IMR-90 (cell line): ENCODE measurements at regions not wholly inside any gene's neighbourhood (a gene's known extent, or its start where the extent isn't known, plus 50 kb on each side); places are given as distances from the start of the nearest gene placed in this dataset.

Source experiments
- BHLHE40 ChIP-seq: fragments of 150-350 bp; IDR thresholded peaks from 2 replicates; pipeline ENCODE4 v1.6.1; 2016; ENCODE audit warnings: mild to moderate bottlenecking, low read depth, low read length
- CEBPB ChIP-seq: IDR thresholded peaks from 2 replicates; pipeline ENCODE4 v1.6.1; 2012; ENCODE audit warnings: low read depth, low read length, improper control_type of control experiment
- CHD1 ChIP-seq: IDR thresholded peaks from 2 replicates; pipeline ENCODE4 v1.6.1; 2012; ENCODE audit warnings: low read depth, low read length, improper control_type of control experiment
- ELK1 ChIP-seq: fragments of 150-350 bp; IDR thresholded peaks from 2 replicates; pipeline ENCODE4 v1.6.1; 2016; ENCODE audit warnings: low read depth, mild to moderate bottlenecking, low read length, moderate library complexity, borderline replicate concordance
- FOS ChIP-seq: fragments of 150-350 bp; IDR thresholded peaks from 2 replicates; pipeline ENCODE4 v1.6.1; 2016; ENCODE audit warnings: low read depth, low read length
- MAFK ChIP-seq: IDR thresholded peaks from 2 replicates; pipeline ENCODE4 v1.6.1; 2012; ENCODE audit warnings: low read depth, low read length, improper control_type of control experiment
- MXI1 ChIP-seq: IDR thresholded peaks from 2 replicates; pipeline ENCODE4 v1.6.1; 2012; ENCODE audit warnings: low read depth, mild to moderate bottlenecking, low read length, moderate library complexity, borderline replicate concordance
- NFE2L2 ChIP-seq: fragments of 150-350 bp; IDR thresholded peaks from 2 replicates; pipeline ENCODE4 v1.6.1; 2016; ENCODE audit warnings: low read depth, mild to moderate bottlenecking, low read length
- POLR2A ChIP-seq: IDR thresholded peaks from 2 replicates; pipeline ENCODE4 v1.6.1; 2012; ENCODE audit warnings: mild to moderate bottlenecking, low read depth, low read length
- RAD21 ChIP-seq: IDR thresholded peaks from 2 replicates; pipeline ENCODE4 v1.6.1; 2012; ENCODE audit warnings: low read length, improper control_type of control experiment
- RCOR1 ChIP-seq: IDR thresholded peaks from 2 replicates; pipeline ENCODE4 v1.6.1; 2012; ENCODE audit warnings: mild to moderate bottlenecking, low read length, improper control_type of control experiment; ENCODE audit not compliant: insufficient replicate concordance
- SMC3 ChIP-seq: fragments of 150-350 bp; IDR thresholded peaks from 2 replicates; pipeline ENCODE4 v1.6.1; 2016; ENCODE audit warnings: low read depth, mild to moderate bottlenecking, antibody characterized with exemption, low read length, moderate library complexity
- TF ChIP-seq, protein P1 (sequence below): conservative IDR thresholded peaks from 2 replicates; pipeline ENCODE4 v1.5.1; 2012; ENCODE audit warnings: mild to moderate bottlenecking, low read depth, low read length, improper control_type of control experiment
- TF ChIP-seq, protein P2 (sequence below): fragments of 150-350 bp; IDR thresholded peaks from 2 replicates; pipeline ENCODE4 v1.6.1; 2017; ENCODE audit warnings: mild to moderate bottlenecking, antibody characterized with exemption, low read length, low read depth

GRCh38 chr2:11988691-11989353 is 242.4 kb downstream of the LPIN1 start:
- TF ChIP-seq, protein P1, sequence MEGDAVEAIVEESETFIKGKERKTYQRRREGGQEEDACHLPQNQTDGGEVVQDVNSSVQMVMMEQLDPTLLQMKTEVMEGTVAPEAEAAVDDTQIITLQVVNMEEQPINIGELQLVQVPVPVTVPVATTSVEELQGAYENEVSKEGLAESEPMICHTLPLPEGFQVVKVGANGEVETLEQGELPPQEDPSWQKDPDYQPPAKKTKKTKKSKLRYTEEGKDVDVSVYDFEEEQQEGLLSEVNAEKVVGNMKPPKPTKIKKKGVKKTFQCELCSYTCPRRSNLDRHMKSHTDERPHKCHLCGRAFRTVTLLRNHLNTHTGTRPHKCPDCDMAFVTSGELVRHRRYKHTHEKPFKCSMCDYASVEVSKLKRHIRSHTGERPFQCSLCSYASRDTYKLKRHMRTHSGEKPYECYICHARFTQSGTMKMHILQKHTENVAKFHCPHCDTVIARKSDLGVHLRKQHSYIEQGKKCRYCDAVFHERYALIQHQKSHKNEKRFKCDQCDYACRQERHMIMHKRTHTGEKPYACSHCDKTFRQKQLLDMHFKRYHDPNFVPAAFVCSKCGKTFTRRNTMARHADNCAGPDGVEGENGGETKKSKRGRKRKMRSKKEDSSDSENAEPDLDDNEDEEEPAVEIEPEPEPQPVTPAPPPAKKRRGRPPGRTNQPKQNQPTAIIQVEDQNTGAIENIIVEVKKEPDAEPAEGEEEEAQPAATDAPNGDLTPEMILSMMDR, result no peak
- no peak for TF ChIP-seq CEBPB
- no peak for TF ChIP-seq POLR2A
- TF ChIP-seq MXI1, result no peak
- TF ChIP-seq ELK1, result no peak
- no peak for TF ChIP-seq BHLHE40
- TF ChIP-seq, protein P2, sequence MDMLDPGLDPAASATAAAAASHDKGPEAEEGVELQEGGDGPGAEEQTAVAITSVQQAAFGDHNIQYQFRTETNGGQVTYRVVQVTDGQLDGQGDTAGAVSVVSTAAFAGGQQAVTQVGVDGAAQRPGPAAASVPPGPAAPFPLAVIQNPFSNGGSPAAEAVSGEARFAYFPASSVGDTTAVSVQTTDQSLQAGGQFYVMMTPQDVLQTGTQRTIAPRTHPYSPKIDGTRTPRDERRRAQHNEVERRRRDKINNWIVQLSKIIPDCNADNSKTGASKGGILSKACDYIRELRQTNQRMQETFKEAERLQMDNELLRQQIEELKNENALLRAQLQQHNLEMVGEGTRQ, result no peak
- no peak for TF ChIP-seq CHD1
- no peak for TF ChIP-seq FOS
- TF ChIP-seq RAD21, result no peak
- TF ChIP-seq NFE2L2, result no peak
- no peak for TF ChIP-seq RCOR1
- no peak for TF ChIP-seq SMC3
- TF ChIP-seq MAFK, result no peak
